Liver (tissue), 8 donors: ENCODE measurements at regions not wholly inside any gene's neighbourhood (a gene's known extent, or its start where the extent isn't known, plus 50 kb on each side); places are given as distances from the start of the nearest gene placed in this dataset.

Experiments
- DNase-seq: peaks from one replicate; pipeline ENCODE4 v3.0.0-alpha.2; 2017; ENCODE audit warnings: low spot score
- H3K27ac ChIP-seq, 2 donors: one replicate each; pipeline ENCODE4 v1.7.0; 2013; ENCODE audit warnings: inconsistent platforms in 2 of 2, low read length in 2 of 2, control low read depth in 1 of 2, low read depth in 1 of 2, mild to moderate bottlenecking in 1 of 2
- H3K27me3 ChIP-seq, 4 donors: one replicate each; pipeline versions ENCODE4 v1.6.1 to v1.7.0; 2013; ENCODE audit warnings: low read length in 3 of 4, inconsistent platforms in 1 of 4, mild to moderate bottlenecking in 1 of 4, moderate library complexity in 1 of 4; ENCODE audit not compliant: control insufficient read depth in 4 of 4, insufficient read depth in 4 of 4
- H3K36me3 ChIP-seq, 4 donors: one replicate each; pipeline versions ENCODE4 v1.6.1 to v1.7.0; 2013; ENCODE audit warnings: low read length in 3 of 4, mild to moderate bottlenecking in 3 of 4, low read depth in 1 of 4, moderate library complexity in 1 of 4; ENCODE audit not compliant: control insufficient read depth in 4 of 4, insufficient read depth in 3 of 4
- H3K4me1 ChIP-seq, 4 donors: one replicate each; pipeline versions ENCODE4 v1.6.1 to v1.7.0; 2013; ENCODE audit warnings: low read length in 3 of 4, mild to moderate bottlenecking in 3 of 4, moderate library complexity in 1 of 4; ENCODE audit not compliant: control insufficient read depth in 4 of 4, insufficient read depth in 4 of 4
- H3K4me3 ChIP-seq, 3 donors: one replicate each; pipeline versions ENCODE4 v1.6.1 to v1.7.0; 2013; ENCODE audit warnings: low read length in 3 of 3, control low read depth in 1 of 3, low read depth in 1 of 3, mild to moderate bottlenecking in 1 of 3
- H3K9ac ChIP-seq, 2 donors: one replicate each; pipeline ENCODE4 v1.7.0; 2013; ENCODE audit warnings: low read length in 2 of 2, mild to moderate bottlenecking in 2 of 2, moderate library complexity in 2 of 2, control low read depth in 1 of 2, low read depth in 1 of 2
- H3K9me3 ChIP-seq, 4 donors: one replicate each; pipeline versions ENCODE4 v1.6.1 to v1.7.0; 2013; ENCODE audit warnings: low read length in 3 of 4; ENCODE audit not compliant: control insufficient read depth in 4 of 4
- ATF3 ChIP-seq: IDR thresholded peaks from 2 replicates; pipeline ENCODE4 v1.6.1; 2016; ENCODE audit warnings: antibody characterized with exemption
- CTCF ChIP-seq: fragments of 150-350 bp; IDR thresholded peaks from 2 replicates; pipeline ENCODE4 v1.5.1; 2017; ENCODE audit warnings: improper control_type of control experiment, low read depth, low read length; ENCODE audit not compliant: missing input control
- EGR1 ChIP-seq, 2 donors: IDR thresholded peaks; 2 replicates each; pipeline ENCODE4 v1.6.1; 2016 to 2018; ENCODE audit warnings: antibody characterized with exemption in 2 of 2, low read depth in 2 of 2
- FOXA1 ChIP-seq: IDR thresholded peaks from 2 replicates; pipeline ENCODE4 v1.6.1; 2016; ENCODE audit warnings: antibody characterized with exemption
- FOXA2 ChIP-seq: IDR thresholded peaks from 2 replicates; pipeline ENCODE4 v1.6.1; 2016; ENCODE audit warnings: antibody characterized with exemption
- GABPA ChIP-seq, 2 donors: IDR thresholded peaks in 1 of 2; conservative IDR thresholded peaks in 1 of 2; 2 replicates each; pipeline ENCODE4 v1.6.1; 2016; ENCODE audit warnings: antibody characterized with exemption in 2 of 2, mild to moderate bottlenecking in 1 of 2, moderate library complexity in 1 of 2
- HNF4A ChIP-seq, 2 donors: conservative IDR thresholded peaks; 2 replicates each; pipeline ENCODE4 v1.6.1; 2016; ENCODE audit warnings: antibody characterized with exemption in 2 of 2, mild to moderate bottlenecking in 2 of 2
- HNF4G ChIP-seq: IDR thresholded peaks from 2 replicates; pipeline ENCODE4 v1.6.1; 2016; ENCODE audit warnings: antibody characterized with exemption
- JUND ChIP-seq, 2 donors: IDR thresholded peaks; 2 replicates each; pipeline ENCODE4 v1.6.1; 2016; ENCODE audit warnings: antibody characterized with exemption in 2 of 2
- NR2F2 ChIP-seq: IDR thresholded peaks from 2 replicates; pipeline ENCODE4 v1.6.1; 2016; ENCODE audit warnings: antibody characterized with exemption
- RAD21 ChIP-seq, 2 donors: IDR thresholded peaks; 2 replicates each; pipeline ENCODE4 v1.6.1; 2016; ENCODE audit warnings: antibody characterized with exemption in 2 of 2, mild to moderate bottlenecking in 2 of 2
- TAF1 ChIP-seq: conservative IDR thresholded peaks from 2 replicates; pipeline ENCODE4 v1.6.1; 2016; ENCODE audit warnings: antibody characterized with exemption, mild to moderate bottlenecking
- YY1 ChIP-seq: IDR thresholded peaks from 2 replicates; pipeline ENCODE4 v1.6.1; 2016; ENCODE audit warnings: antibody characterized with exemption, mild to moderate bottlenecking
- ZBTB33 ChIP-seq: IDR thresholded peaks from 2 replicates; pipeline ENCODE4 v1.6.1; 2016; ENCODE audit warnings: antibody characterized with exemption
- WGBS: extraction: QIAGEN DNeasy Blood & Tissue Kit; methylation state at CpG from one replicate; pipeline ENCODE4 v1.1.7; 2013; 5-methylcytosine and 5-hydroxymethylcytosine counted together
- TF ChIP-seq, protein P1 (sequence below): IDR thresholded peaks from 2 replicates; pipeline ENCODE4 v1.6.1; 2016; ENCODE audit warnings: antibody characterized with exemption
- TF ChIP-seq, protein P2 (sequence below): IDR thresholded peaks from 2 replicates; pipeline ENCODE4 v1.6.1; 2016; ENCODE audit warnings: antibody characterized with exemption, mild to moderate bottlenecking
- donor health status: healthy.
- donor health status: healthy.
- donor health status: healthy.
- donor health status: healthy.
- donor health status: healthy.

- no peak overlapping the region for H3K9ac ChIP-seq
- H3K4me1 ChIP-seq, result peaks cover 0 to 3% (median under 1%) of the 10 kb centered on the region in 4 donors
- H3K9me3 ChIP-seq, result no peaks in the 10 kb centered on the region
- no peak overlapping the region for H3K27ac ChIP-seq
- DNase-seq, result no peak
- TF ChIP-seq HNF4A (conservative IDR thresholded peaks at IDR 0.05) (no peak), CTCF (no peak), GABPA (IDR thresholded peaks at IDR 0.05 in 1 of 2, conservative IDR thresholded peaks at IDR 0.05 in 1 of 2) (no peak), EGR1 (IDR thresholded peaks at IDR 0.05; ENCODE audit: low read depth in 2 of 2) (no peak), HNF4G (no peak), FOXA2 (no peak)
- TF ChIP-seq, protein P1, sequence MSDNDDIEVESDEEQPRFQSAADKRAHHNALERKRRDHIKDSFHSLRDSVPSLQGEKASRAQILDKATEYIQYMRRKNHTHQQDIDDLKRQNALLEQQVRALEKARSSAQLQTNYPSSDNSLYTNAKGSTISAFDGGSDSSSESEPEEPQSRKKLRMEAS, result no peak
- no peak overlapping the region for H3K4me3 ChIP-seq
- no peaks in the 10 kb centered on the region for H3K36me3 ChIP-seq
- 75% methylated on average over 7 of the region's 7 CpGs for WGBS
- H3K27me3 ChIP-seq, result peaks cover 0 to 2% (median 0%) of the 10 kb centered on the region in 4 donors
Observed at GRCh38 chr2:66235428-66235827, 199.5 kb upstream of the MEIS1 start.

- Histone ChIP-seq H3K27ac (no peak overlapping the region), H3K9ac (no peak overlapping the region), H3K4me3 (no peak overlapping the region), H3K27me3 (peaks cover 0 to 3% (median 1%) of the 10 kb centered on the region in 4 donors), H3K4me1 (no peaks in the 10 kb centered on the region), H3K9me3 (no peaks in the 10 kb centered on the region), H3K36me3 (no peaks in the 10 kb centered on the region)
- WGBS, result 89% methylated on average over 2 of the region's 2 CpGs
- TF ChIP-seq FOXA2 (no peak), EGR1 (IDR thresholded peaks at IDR 0.05; ENCODE audit: low read depth in 2 of 2) (no peak), FOXA1 (no peak), TAF1 (no peak), RAD21 (IDR thresholded peaks at IDR 0.05) (no peak), ZBTB33 (no peak), JUND (IDR thresholded peaks at IDR 0.05) (no peak), YY1 (no peak), GABPA (IDR thresholded peaks at IDR 0.05 in 1 of 2, conservative IDR thresholded peaks at IDR 0.05 in 1 of 2) (no peak), ATF3 (no peak), NR2F2 (no peak), HNF4A (conservative IDR thresholded peaks at IDR 0.05) (no peak)
- TF ChIP-seq, protein P2, sequence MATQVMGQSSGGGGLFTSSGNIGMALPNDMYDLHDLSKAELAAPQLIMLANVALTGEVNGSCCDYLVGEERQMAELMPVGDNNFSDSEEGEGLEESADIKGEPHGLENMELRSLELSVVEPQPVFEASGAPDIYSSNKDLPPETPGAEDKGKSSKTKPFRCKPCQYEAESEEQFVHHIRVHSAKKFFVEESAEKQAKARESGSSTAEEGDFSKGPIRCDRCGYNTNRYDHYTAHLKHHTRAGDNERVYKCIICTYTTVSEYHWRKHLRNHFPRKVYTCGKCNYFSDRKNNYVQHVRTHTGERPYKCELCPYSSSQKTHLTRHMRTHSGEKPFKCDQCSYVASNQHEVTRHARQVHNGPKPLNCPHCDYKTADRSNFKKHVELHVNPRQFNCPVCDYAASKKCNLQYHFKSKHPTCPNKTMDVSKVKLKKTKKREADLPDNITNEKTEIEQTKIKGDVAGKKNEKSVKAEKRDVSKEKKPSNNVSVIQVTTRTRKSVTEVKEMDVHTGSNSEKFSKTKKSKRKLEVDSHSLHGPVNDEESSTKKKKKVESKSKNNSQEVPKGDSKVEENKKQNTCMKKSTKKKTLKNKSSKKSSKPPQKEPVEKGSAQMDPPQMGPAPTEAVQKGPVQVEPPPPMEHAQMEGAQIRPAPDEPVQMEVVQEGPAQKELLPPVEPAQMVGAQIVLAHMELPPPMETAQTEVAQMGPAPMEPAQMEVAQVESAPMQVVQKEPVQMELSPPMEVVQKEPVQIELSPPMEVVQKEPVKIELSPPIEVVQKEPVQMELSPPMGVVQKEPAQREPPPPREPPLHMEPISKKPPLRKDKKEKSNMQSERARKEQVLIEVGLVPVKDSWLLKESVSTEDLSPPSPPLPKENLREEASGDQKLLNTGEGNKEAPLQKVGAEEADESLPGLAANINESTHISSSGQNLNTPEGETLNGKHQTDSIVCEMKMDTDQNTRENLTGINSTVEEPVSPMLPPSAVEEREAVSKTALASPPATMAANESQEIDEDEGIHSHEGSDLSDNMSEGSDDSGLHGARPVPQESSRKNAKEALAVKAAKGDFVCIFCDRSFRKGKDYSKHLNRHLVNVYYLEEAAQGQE, result no peak
- TF ChIP-seq, protein P1, result no peak
- DNase-seq, result no peak
Observed at GRCh38 chr2:66233981-66234380, 200.9 kb upstream of the MEIS1 start.
